Right atrium auricular region (tissue), 2 donors: ENCODE measurements at regions not wholly inside any gene's neighbourhood (a gene's known extent, or its start where the extent isn't known, plus 50 kb on each side); places are given as distances from the start of the nearest gene placed in this dataset.

Source experiments
- DNase-seq: peaks from one replicate; pipeline ENCODE4 v3.0.0-alpha.2; 2019; ENCODE audit warnings: low spot score
- H3K27ac ChIP-seq, 2 donors: fragments of 200-600 bp; sonication (generic); 1 replicate in 1 of 2; 2 replicates in 1 of 2; pipeline ENCODE4 v1.5.1; 2016 to 2019
- H3K27me3 ChIP-seq, 2 donors: fragments of 200-600 bp; sonication (generic); one replicate each; pipeline versions ENCODE4 v1.5.1 to v1.6.0; 2017 to 2019
- H3K36me3 ChIP-seq: fragments of 200-600 bp; sonication (generic); one replicate; pipeline ENCODE4 v1.5.1; 2016
- H3K4me1 ChIP-seq, 2 donors: fragments of 200-600 bp; sonication (generic); one replicate each; pipeline versions ENCODE4 v1.5.1 to v1.6.0; 2017 to 2019
- H3K4me3 ChIP-seq, 2 donors: fragments of 200-600 bp; sonication (generic); 1 replicate in 1 of 2; 2 replicates in 1 of 2; pipeline ENCODE4 v1.5.1; 2017 to 2019; ENCODE audit warnings: mild to moderate bottlenecking in 1 of 2, moderate library complexity in 1 of 2
- H3K9me3 ChIP-seq, 2 donors: fragments of 200-600 bp; sonication (generic); one replicate each; pipeline ENCODE4 v1.5.1; 2019
- TF ChIP-seq, protein P1 (sequence below), 2 donors: fragments of 200-600 bp; sonication (generic); IDR thresholded peaks; one replicate each; pipeline ENCODE4 v1.5.1; 2019; ENCODE audit warnings: antibody characterized with exemption in 2 of 2

GRCh38 chr1:173411835-173412742 lies 65.0 kb upstream of the PRDX6 start:
- TF ChIP-seq, protein P1, sequence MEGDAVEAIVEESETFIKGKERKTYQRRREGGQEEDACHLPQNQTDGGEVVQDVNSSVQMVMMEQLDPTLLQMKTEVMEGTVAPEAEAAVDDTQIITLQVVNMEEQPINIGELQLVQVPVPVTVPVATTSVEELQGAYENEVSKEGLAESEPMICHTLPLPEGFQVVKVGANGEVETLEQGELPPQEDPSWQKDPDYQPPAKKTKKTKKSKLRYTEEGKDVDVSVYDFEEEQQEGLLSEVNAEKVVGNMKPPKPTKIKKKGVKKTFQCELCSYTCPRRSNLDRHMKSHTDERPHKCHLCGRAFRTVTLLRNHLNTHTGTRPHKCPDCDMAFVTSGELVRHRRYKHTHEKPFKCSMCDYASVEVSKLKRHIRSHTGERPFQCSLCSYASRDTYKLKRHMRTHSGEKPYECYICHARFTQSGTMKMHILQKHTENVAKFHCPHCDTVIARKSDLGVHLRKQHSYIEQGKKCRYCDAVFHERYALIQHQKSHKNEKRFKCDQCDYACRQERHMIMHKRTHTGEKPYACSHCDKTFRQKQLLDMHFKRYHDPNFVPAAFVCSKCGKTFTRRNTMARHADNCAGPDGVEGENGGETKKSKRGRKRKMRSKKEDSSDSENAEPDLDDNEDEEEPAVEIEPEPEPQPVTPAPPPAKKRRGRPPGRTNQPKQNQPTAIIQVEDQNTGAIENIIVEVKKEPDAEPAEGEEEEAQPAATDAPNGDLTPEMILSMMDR (IDR thresholded peaks at IDR 0.05) = no peak
- Histone ChIP-seq H3K27me3 (no peaks in the 10 kb centered on the region), H3K4me1 (peaks cover 0 to 31% of the 10 kb centered on the region in 2 donors), H3K9me3 (no peaks in the 10 kb centered on the region), H3K27ac (no peak overlapping the region), H3K36me3 (peaks cover 4% of the 10 kb centered on the region), H3K4me3 (no peak overlapping the region)
- DNase-seq = no peak

GRCh38 chr1:173413271-173413707 lies 63.8 kb upstream of the PRDX6 start:
- Histone ChIP-seq H3K27me3 (no peaks in the 10 kb centered on the region), H3K4me1 (peaks cover 0 to 31% of the 10 kb centered on the region in 2 donors), H3K36me3 (peaks cover 4% of the 10 kb centered on the region), H3K27ac (peak overlapping the region in 1 of 2 donors; percentile 36), H3K4me3 (no peak overlapping the region), H3K9me3 (no peaks in the 10 kb centered on the region)
- TF ChIP-seq, protein P1 (IDR thresholded peaks at IDR 0.05) = no peak
- DNase-seq = no peak

DNA sequence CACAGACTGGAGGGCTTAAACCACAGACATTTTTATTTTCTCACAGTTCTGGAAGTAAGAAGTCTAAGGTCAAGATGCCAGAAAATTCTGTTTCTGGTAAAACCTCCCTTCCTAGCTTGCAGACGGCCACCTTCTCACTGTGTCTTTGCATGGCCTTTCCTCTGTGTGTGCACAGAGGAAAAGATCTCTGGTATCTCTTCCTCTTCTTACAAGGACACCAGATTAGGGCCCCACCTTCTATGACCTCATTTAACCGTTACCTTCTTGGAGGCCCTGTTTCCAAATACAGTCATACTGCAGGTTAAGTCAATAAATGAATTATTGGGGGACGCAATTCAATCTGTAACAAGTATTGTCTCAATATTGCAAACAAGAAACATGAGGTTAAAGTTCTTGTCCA lies 63.0 kb upstream of the PRDX6 start:
- TF ChIP-seq, protein P1 (IDR thresholded peaks at IDR 0.05) = no peak
- H3K4me3 ChIP-seq = no peak overlapping the region
- H3K27ac ChIP-seq = peak overlapping the region in 1 of 2 donors; percentile 36
- no peaks in the 10 kb centered on the region for H3K9me3 ChIP-seq
- H3K36me3 ChIP-seq = peaks cover 4% of the 10 kb centered on the region
- H3K27me3 ChIP-seq = no peaks in the 10 kb centered on the region
- DNase-seq = no peak
- peaks cover 0 to 31% of the 10 kb centered on the region in 2 donors for H3K4me1 ChIP-seq

- no peaks in the 10 kb centered on the region for H3K27me3 ChIP-seq
- peaks cover 0 to 27% of the 10 kb centered on the region in 2 donors for H3K4me1 ChIP-seq
- peak overlapping the region in 1 of 2 donors; percentile 36 for H3K27ac ChIP-seq
- DNase-seq = no peak
- H3K9me3 ChIP-seq = no peaks in the 10 kb centered on the region
- no peak overlapping the region for H3K4me3 ChIP-seq
- peaks cover 4% of the 10 kb centered on the region for H3K36me3 ChIP-seq
- TF ChIP-seq, protein P1 (IDR thresholded peaks at IDR 0.05) = no peak
Observed at GRCh38 chr1:173414539-173415226, 62.5 kb upstream of the PRDX6 start.

GRCh38 chr1:173415490-173415889 lies 61.6 kb upstream of the PRDX6 start:
- Histone ChIP-seq H3K27me3 (no peaks in the 10 kb centered on the region), H3K4me3 (no peak overlapping the region), H3K4me1 (peaks cover 0 to 26% of the 10 kb centered on the region in 2 donors), H3K27ac (no peak overlapping the region), H3K36me3 (peaks cover 4% of the 10 kb centered on the region), H3K9me3 (no peaks in the 10 kb centered on the region)
- DNase-seq = no peak
- TF ChIP-seq, protein P1 (IDR thresholded peaks at IDR 0.05) = no peak
